ENCODE measurements at regions not wholly inside any gene's neighbourhood (a gene's known extent, or its start where the extent isn't known, plus 50 kb on each side); places are given as distances from the start of the nearest gene placed in this dataset.

DNA sequence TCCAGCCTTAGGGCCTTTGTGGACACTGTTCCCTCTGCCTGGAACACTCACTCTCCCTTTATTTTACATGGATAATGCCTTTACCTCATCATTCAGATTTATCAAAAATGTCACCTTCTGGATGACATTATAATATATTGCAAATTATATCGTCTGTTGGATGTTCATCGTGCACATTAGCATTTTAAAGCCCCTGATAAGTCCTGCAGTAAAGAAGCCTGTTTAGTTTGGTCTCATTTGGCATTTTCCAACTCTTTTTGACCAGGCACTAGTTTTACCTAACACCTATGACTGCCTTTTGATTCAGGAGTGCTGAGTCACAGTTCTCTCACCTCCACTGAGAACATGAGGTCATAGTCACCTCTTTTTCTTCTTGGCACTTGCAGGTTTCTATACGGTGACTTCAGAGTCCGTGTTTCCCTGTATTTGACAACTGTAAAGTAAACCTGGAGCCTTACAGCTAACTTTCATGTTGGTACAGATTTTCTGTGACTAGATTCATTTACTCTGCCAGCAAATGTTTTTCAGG, 57.7 kb upstream of the STC2 start:
- TF ChIP-seq EZH2 (IDR thresholded peaks at IDR 0.05; ENCODE audit: borderline replicate concordance, low read depth, low read length, severe bottlenecking): no peak
- no peak for TF ChIP-seq CTCF (IDR thresholded peaks at IDR 0.05; ENCODE audit: borderline replicate concordance, extremely low read depth, low read length, poor library complexity, severe bottlenecking)
- Histone ChIP-seq H4K20me1 (ENCODE audit: insufficient read depth, low read length) (no peaks in the 10 kb centered on the region), H3K4me1 (ENCODE audit: insufficient read depth, low read length) (no peaks in the 10 kb centered on the region), H3K9me3 (ENCODE audit: insufficient read depth, low read length, severe bottlenecking) (no peaks in the 10 kb centered on the region), H3K9ac (ENCODE audit: low read depth, low read length) (no peak overlapping the region), H3K27ac (ENCODE audit: low read length) (no peak overlapping the region), H3K4me3 (ENCODE audit: low read depth in 1 of 2, low read length in 2 of 2) (no peak overlapping the region), H3K4me2 (ENCODE audit: insufficient read depth, low read length) (no peak overlapping the region), H3K79me2 (ENCODE audit: insufficient read depth, low read length) (no peaks in the 10 kb centered on the region), H3K27me3 (ENCODE audit: insufficient read depth, low read length, poor library complexity) (peaks cover 3% of the 10 kb centered on the region), H3K36me3 (ENCODE audit: insufficient read depth, low read length) (no peaks in the 10 kb centered on the region), H2AFZ (ENCODE audit: low read depth, low read length) (no peak overlapping the region)
- ATAC-seq (ENCODE audit: insufficient read depth, low read depth): no peak
- DNase-seq: no peak

DNA sequence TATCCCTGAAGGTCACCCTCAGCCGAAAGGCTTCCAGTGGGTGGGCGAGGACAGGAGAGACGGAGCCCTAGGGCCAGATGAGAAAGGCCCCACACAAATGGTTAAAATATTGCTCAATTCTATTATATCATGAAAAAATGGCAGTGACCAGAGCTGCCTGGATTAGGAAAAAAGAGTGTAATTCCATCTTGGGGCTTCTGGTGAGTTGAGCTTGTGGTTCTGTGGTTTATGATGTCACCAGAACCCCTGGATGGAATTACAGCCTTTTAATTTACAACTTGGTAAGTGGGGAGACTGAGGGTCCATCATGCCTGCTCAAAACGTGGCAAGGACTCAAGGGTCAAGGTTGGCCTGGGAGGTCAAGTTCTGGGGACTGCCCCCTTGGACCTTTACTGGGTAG, 55.5 kb upstream of the STC2 start:
- no peak for DNase-seq
- no peak overlapping the region for H3K9ac ChIP-seq (ENCODE audit: low read depth, low read length)
- no peak overlapping the region for H3K4me2 ChIP-seq (ENCODE audit: insufficient read depth, low read length)
- H4K20me1 ChIP-seq (ENCODE audit: insufficient read depth, low read length): no peaks in the 10 kb centered on the region
- no peak overlapping the region for H3K4me3 ChIP-seq (ENCODE audit: low read depth in 1 of 2, low read length in 2 of 2)
- H3K79me2 ChIP-seq (ENCODE audit: insufficient read depth, low read length): no peaks in the 10 kb centered on the region
- H3K9me3 ChIP-seq (ENCODE audit: insufficient read depth, low read length, severe bottlenecking): no peaks in the 10 kb centered on the region
- no peak for ATAC-seq (ENCODE audit: insufficient read depth, low read depth)
- no peak overlapping the region for H3K27ac ChIP-seq (ENCODE audit: low read length)
- H3K4me1 ChIP-seq (ENCODE audit: insufficient read depth, low read length): no peaks in the 10 kb centered on the region
- TF ChIP-seq EZH2 (IDR thresholded peaks at IDR 0.05; ENCODE audit: borderline replicate concordance, low read depth, low read length, severe bottlenecking) (no peak), CTCF (IDR thresholded peaks at IDR 0.05; ENCODE audit: borderline replicate concordance, extremely low read depth, low read length, poor library complexity, severe bottlenecking) (no peak)
- H2AFZ ChIP-seq (ENCODE audit: low read depth, low read length): no peak overlapping the region
- H3K36me3 ChIP-seq (ENCODE audit: insufficient read depth, low read length): no peaks in the 10 kb centered on the region
- peaks cover 9% of the 10 kb centered on the region for H3K27me3 ChIP-seq (ENCODE audit: insufficient read depth, low read length, poor library complexity)

GRCh38 chr5:173378727-173379126, 50.5 kb upstream of the STC2 start:
- Histone ChIP-seq H3K27ac (ENCODE audit: low read length) (no peak overlapping the region), H3K4me1 (ENCODE audit: insufficient read depth, low read length) (no peaks in the 10 kb centered on the region), H2AFZ (ENCODE audit: low read depth, low read length) (no peak overlapping the region), H3K4me2 (ENCODE audit: insufficient read depth, low read length) (no peak overlapping the region), H3K9me3 (ENCODE audit: insufficient read depth, low read length, severe bottlenecking) (no peaks in the 10 kb centered on the region), H4K20me1 (ENCODE audit: insufficient read depth, low read length) (no peaks in the 10 kb centered on the region), H3K4me3 (ENCODE audit: low read depth in 1 of 2, low read length in 2 of 2) (no peak overlapping the region), H3K27me3 (ENCODE audit: insufficient read depth, low read length, poor library complexity) (peaks cover 6% of the 10 kb centered on the region), H3K36me3 (ENCODE audit: insufficient read depth, low read length) (no peaks in the 10 kb centered on the region), H3K79me2 (ENCODE audit: insufficient read depth, low read length) (no peaks in the 10 kb centered on the region), H3K9ac (ENCODE audit: low read depth, low read length) (no peak overlapping the region)
- DNase-seq (no peak), ATAC-seq (ENCODE audit: insufficient read depth, low read depth) (no peak)
- TF ChIP-seq EZH2 (IDR thresholded peaks at IDR 0.05; ENCODE audit: borderline replicate concordance, low read depth, low read length, severe bottlenecking): no peak
- TF ChIP-seq CTCF (IDR thresholded peaks at IDR 0.05; ENCODE audit: borderline replicate concordance, extremely low read depth, low read length, poor library complexity, severe bottlenecking): no peak
